PFSK-1 (cell line): ENCODE measurements at regions not wholly inside any gene's neighbourhood (a gene's known extent, or its start where the extent isn't known, plus 50 kb on each side); places are given as distances from the start of the nearest gene placed in this dataset.

Experiments
- FOXP2 ChIP-seq: optimal IDR thresholded peaks from 2 replicates; pipeline ENCODE3; 2011; ENCODE audit warnings: borderline replicate concordance, control low read depth, inconsistent platforms; ENCODE audit not compliant: insufficient read depth; ENCODE audit errors: extremely low read length, extremely low read depth
- POLR2AphosphoS5 ChIP-seq: IDR thresholded peaks from 2 replicates; pipeline ENCODE4 v1.6.1; 2012; ENCODE audit warnings: low read depth, mild to moderate bottlenecking, control low read depth, low read length, moderate library complexity
- REST ChIP-seq, 2 experiments: IDR thresholded peaks; 2 replicates each; pipeline versions ENCODE4 v1.6.1 to v1.8.0; 2011 to 2012; ENCODE audit warnings: low read depth in 2 of 2, low read length in 2 of 2, control low read depth in 1 of 2, inconsistent platforms in 1 of 2, mild to moderate bottlenecking in 1 of 2, moderate library complexity in 1 of 2; ENCODE audit not compliant: insufficient read depth in 1 of 2
- SIN3A ChIP-seq: IDR thresholded peaks from 2 replicates; pipeline ENCODE4 v1.6.1; 2012; ENCODE audit warnings: mild to moderate bottlenecking, low read length, moderate library complexity, borderline replicate concordance; ENCODE audit not compliant: insufficient read depth
- TAF1 ChIP-seq: IDR thresholded peaks from 2 replicates; pipeline ENCODE4 v1.6.1; 2012; ENCODE audit warnings: low read length, control low read depth, borderline replicate concordance; ENCODE audit not compliant: insufficient read depth

GRCh38 chr4:147151763-147152162 lies 206.1 kb upstream of the TTC29 start:
- TF ChIP-seq REST (IDR thresholded peaks at IDR 0.05; ENCODE audit: insufficient read depth in 1 of 2, low read depth in 2 of 2, low read length in 2 of 2) = no peak
- TF ChIP-seq SIN3A = no peak
- no peak for TF ChIP-seq POLR2AphosphoS5
- TF ChIP-seq FOXP2 = no peak
- no peak for TF ChIP-seq TAF1

GRCh38 chr4:147157860-147158701 lies 212.4 kb upstream of the TTC29 start:
- TF ChIP-seq POLR2AphosphoS5 (no peak), FOXP2 (no peak), REST (IDR thresholded peaks at IDR 0.05; ENCODE audit: insufficient read depth in 1 of 2, low read depth in 2 of 2, low read length in 2 of 2) (no peak), TAF1 (no peak), SIN3A (no peak)

- no peak for TF ChIP-seq REST (IDR thresholded peaks at IDR 0.05; ENCODE audit: insufficient read depth in 1 of 2, low read depth in 2 of 2, low read length in 2 of 2)
- no peak for TF ChIP-seq TAF1
- no peak for TF ChIP-seq POLR2AphosphoS5
These were observed 215.3 kb upstream of the TTC29 start for GRCh38 chr4:147160908-147161513.

- TF ChIP-seq TAF1 (no peak), POLR2AphosphoS5 (no peak), SIN3A (no peak)
These were observed 217.6 kb upstream of the TTC29 start for GRCh38 chr4:147163311-147163710.

GRCh38 chr4:147173322-147173721 lies 227.7 kb upstream of the TTC29 start:
- TF ChIP-seq POLR2AphosphoS5 (no peak), REST (IDR thresholded peaks at IDR 0.05; ENCODE audit: insufficient read depth in 1 of 2, low read depth in 2 of 2, low read length in 2 of 2) (no peak), SIN3A (no peak), FOXP2 (no peak), TAF1 (no peak)
